GM23338 (cell line): ENCODE measurements at regions not wholly inside any gene's neighbourhood (a gene's known extent, or its start where the extent isn't known, plus 50 kb on each side); places are given as distances from the start of the nearest gene placed in this dataset.

Experiments
- ATAC-seq: fragments of 200-7000 bp; cut with Tn5 transposase; 3 replicates; pipeline ENCODE4 v1.9.1; 2020
- DNase-seq: peaks from one replicate; pipeline ENCODE4 v3.0.0-alpha.2; 2015; ENCODE audit warnings: low spot score
- H2AFZ ChIP-seq: fragments of 200-600 bp; sonication (generic); 2 replicates; pipeline ENCODE4 v1.8.0; 2016; ENCODE audit warnings: antibody characterized with exemption, mild to moderate bottlenecking, moderate library complexity
- H3F3A ChIP-seq: fragments of 200-600 bp; sonication (generic); replicated peaks from 2 replicates; pipeline ENCODE4 v1.8.0; 2017; ENCODE audit warnings: antibody characterized with exemption, mixed run types, low read depth
- H3K27ac ChIP-seq: fragments of 200-600 bp; sonication (generic); 2 replicates; pipeline ENCODE4 v1.6.1; 2016; ENCODE audit warnings: low read depth
- H3K27me3 ChIP-seq: fragments of 200-600 bp; sonication (generic); 2 replicates; pipeline ENCODE4 v1.8.0; 2016; ENCODE audit warnings: mild to moderate bottlenecking, mixed run types, moderate library complexity; ENCODE audit not compliant: insufficient read depth
- H3K36me3 ChIP-seq: fragments of 200-600 bp; sonication (generic); 2 replicates; pipeline ENCODE4 v1.8.0; 2016; ENCODE audit warnings: mild to moderate bottlenecking; ENCODE audit not compliant: insufficient read depth
- H3K4me1 ChIP-seq: fragments of 200-600 bp; sonication (generic); 2 replicates; pipeline ENCODE4 v1.8.0; 2016; ENCODE audit warnings: mild to moderate bottlenecking, moderate library complexity; ENCODE audit not compliant: insufficient read depth
- H3K4me2 ChIP-seq: fragments of 200-600 bp; sonication (generic); 2 replicates; pipeline ENCODE4 v1.7.1; 2017; ENCODE audit warnings: mixed run types
- H3K4me3 ChIP-seq: fragments of 200-600 bp; sonication (generic); 2 replicates; pipeline ENCODE4 v1.6.1; 2016; ENCODE audit warnings: mixed run types
- H3K79me2 ChIP-seq: fragments of 200-600 bp; sonication (generic); replicated peaks from 2 replicates; pipeline ENCODE4 v1.8.0; 2017; ENCODE audit warnings: mild to moderate bottlenecking; ENCODE audit not compliant: insufficient read depth
- H3K9me2 ChIP-seq: fragments of 200-600 bp; sonication (generic); 2 replicates; pipeline ENCODE4 v1.8.0; 2017; ENCODE audit not compliant: insufficient read depth
- H4K20me1 ChIP-seq: fragments of 200-600 bp; sonication (generic); replicated peaks from 2 replicates; pipeline ENCODE4 v1.8.0; 2017; ENCODE audit warnings: mild to moderate bottlenecking; ENCODE audit not compliant: insufficient read depth
- H3K27ac Mint-ChIP-seq: 2 replicates; pipeline ENCODE4 v1.8.0; 2020; ENCODE audit warnings: inconsistent platforms, mild to moderate bottlenecking, moderate library complexity, mixed read lengths
- H3K27me3 Mint-ChIP-seq: 3 replicates; pipeline ENCODE4 v1.8.0; 2022; ENCODE audit warnings: low read depth, mild to moderate bottlenecking, moderate library complexity, mixed read lengths, inconsistent platforms; ENCODE audit not compliant: insufficient read depth, poor library complexity
- H3K36me3 Mint-ChIP-seq: 3 replicates; pipeline ENCODE4 v1.8.0; 2021; ENCODE audit warnings: low read depth, mild to moderate bottlenecking, inconsistent platforms, moderate library complexity, mixed read lengths
- H3K4me1 Mint-ChIP-seq: 3 replicates; pipeline ENCODE4 v1.8.0; 2020; ENCODE audit warnings: mild to moderate bottlenecking, inconsistent platforms, mixed read lengths
- H3K4me3 Mint-ChIP-seq: 3 replicates; pipeline ENCODE4 v1.8.0; 2021; ENCODE audit warnings: moderate library complexity, mild to moderate bottlenecking, inconsistent platforms, mixed read lengths
- H3K9me3 Mint-ChIP-seq: 3 replicates; pipeline ENCODE4 v1.8.0; 2020; ENCODE audit warnings: moderate library complexity, mild to moderate bottlenecking, inconsistent platforms, mixed read lengths
- CREB1 ChIP-seq: fragments of 250-450 bp; sonication (Bioruptor Pico); IDR thresholded peaks from 2 replicates; pipeline ENCODE4 v1.5.0; 2020; ENCODE audit warnings: low read depth, mild to moderate bottlenecking, moderate library complexity
- CTCF ChIP-seq, 2 experiments: fragments of 200-600 bp in 1 of 2; sonication (generic) in 1 of 2; conservative IDR thresholded peaks; 2 replicates each; pipeline versions ENCODE4 v1.5.1 to v1.6.1; 2016 to 2017; ENCODE audit warnings: antibody characterized with exemption in 2 of 2, low read depth in 2 of 2, mild to moderate bottlenecking in 2 of 2, moderate library complexity in 1 of 2
- EZH2 ChIP-seq: fragments of 200-600 bp; sonication (generic); IDR thresholded peaks from one replicate; pipeline ENCODE4 v1.8.0; 2017; ENCODE audit warnings: antibody characterized with exemption, mild to moderate bottlenecking, low read depth; ENCODE audit not compliant: unreplicated experiment
- EZH2phosphoT487 ChIP-seq: fragments of 200-600 bp; sonication (generic); IDR thresholded peaks from one replicate; pipeline ENCODE4 v1.8.1; 2018; ENCODE audit warnings: antibody characterized with exemption; ENCODE audit not compliant: unreplicated experiment
- JUNB ChIP-seq: IDR thresholded peaks from one replicate; pipeline ENCODE4 v1.6.1; 2016; ENCODE audit warnings: antibody characterized with exemption; ENCODE audit not compliant: unreplicated experiment
- NANOG ChIP-seq: IDR thresholded peaks from 2 replicates; pipeline ENCODE4 v1.6.1; 2016; ENCODE audit warnings: antibody characterized with exemption, borderline replicate concordance
- REST ChIP-seq: IDR thresholded peaks from one replicate; pipeline ENCODE4 v1.6.1; 2018; ENCODE audit warnings: antibody characterized with exemption; ENCODE audit not compliant: unreplicated experiment
- STAT1 ChIP-seq: IDR thresholded peaks from one replicate; pipeline ENCODE4 v1.6.1; 2016; ENCODE audit warnings: antibody characterized with exemption; ENCODE audit not compliant: unreplicated experiment
- ZNF114 ChIP-seq: fragments of 250-450 bp; sonication (Bioruptor Pico); IDR thresholded peaks from 2 replicates; pipeline ENCODE4 v1.5.0; 2020; ENCODE audit warnings: mild to moderate bottlenecking, moderate library complexity
- ZNF331 ChIP-seq: fragments of 250-450 bp; sonication (Bioruptor Pico); IDR thresholded peaks from 2 replicates; pipeline ENCODE4 v1.5.0; 2020; ENCODE audit warnings: low read depth, mild to moderate bottlenecking, moderate library complexity
- ZNF462 ChIP-seq: fragments of 250-450 bp; sonication (Bioruptor Pico); IDR thresholded peaks from 2 replicates; pipeline ENCODE4 v1.5.0; 2020; ENCODE audit warnings: mild to moderate bottlenecking, moderate library complexity
- TF ChIP-seq, protein P1 (sequence below): IDR thresholded peaks from 2 replicates; pipeline ENCODE4 v1.6.1; 2016; ENCODE audit warnings: antibody characterized with exemption

- TF ChIP-seq ZNF462: no peak
- no peak for TF ChIP-seq NANOG
- TF ChIP-seq EZH2: no peak
- TF ChIP-seq CREB1: no peak
- no peak for TF ChIP-seq EZH2phosphoT487
- TF ChIP-seq, protein P1, sequence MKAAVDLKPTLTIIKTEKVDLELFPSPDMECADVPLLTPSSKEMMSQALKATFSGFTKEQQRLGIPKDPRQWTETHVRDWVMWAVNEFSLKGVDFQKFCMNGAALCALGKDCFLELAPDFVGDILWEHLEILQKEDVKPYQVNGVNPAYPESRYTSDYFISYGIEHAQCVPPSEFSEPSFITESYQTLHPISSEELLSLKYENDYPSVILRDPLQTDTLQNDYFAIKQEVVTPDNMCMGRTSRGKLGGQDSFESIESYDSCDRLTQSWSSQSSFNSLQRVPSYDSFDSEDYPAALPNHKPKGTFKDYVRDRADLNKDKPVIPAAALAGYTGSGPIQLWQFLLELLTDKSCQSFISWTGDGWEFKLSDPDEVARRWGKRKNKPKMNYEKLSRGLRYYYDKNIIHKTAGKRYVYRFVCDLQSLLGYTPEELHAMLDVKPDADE: no peak
These were observed 66.9 kb downstream of the TMEM100 start (continued) for GRCh38 chr17:55655777-55656176.

DNA sequence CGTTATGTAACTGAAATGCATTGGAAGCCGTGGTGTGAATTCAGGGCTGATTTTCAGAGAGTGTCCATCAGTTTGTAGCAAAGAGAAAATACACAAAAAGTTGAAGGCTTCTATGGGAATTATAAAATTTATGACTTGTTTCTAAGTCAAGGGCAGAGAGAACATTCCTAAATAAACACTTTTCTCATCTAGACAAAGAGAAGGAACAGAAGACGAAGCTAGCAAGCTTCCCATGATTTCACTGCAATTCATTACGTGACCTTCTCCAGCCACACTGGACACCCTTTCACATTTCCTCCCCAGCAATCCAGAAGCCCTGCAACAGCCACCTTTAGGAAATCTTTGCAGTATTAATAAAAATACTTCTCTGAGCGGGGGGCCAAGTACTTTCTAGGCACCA, 67.8 kb downstream of the TMEM100 start:
- Histone ChIP-seq H3K36me3 (no peaks in the 10 kb centered on the region), H3K79me2 (no peaks in the 10 kb centered on the region), H2AFZ (no peak overlapping the region), H3F3A (no peaks in the 10 kb centered on the region), H3K27ac (no peak overlapping the region), H3K4me1 (no peaks in the 10 kb centered on the region), H3K27me3 (no peaks in the 10 kb centered on the region), H3K4me2 (no peak overlapping the region), H4K20me1 (no peaks in the 10 kb centered on the region), H3K9me2 (no peaks in the 10 kb centered on the region), H3K4me3 (no peak overlapping the region)
- no peak for DNase-seq
- no peaks in the 10 kb centered on the region for H3K4me1 Mint-ChIP-seq
- H3K36me3 Mint-ChIP-seq: no peaks in the 10 kb centered on the region
- H3K9me3 Mint-ChIP-seq: no peaks in the 10 kb centered on the region
- no peak overlapping the region for H3K4me3 Mint-ChIP-seq
- H3K27ac Mint-ChIP-seq: no peak overlapping the region
- H3K27me3 Mint-ChIP-seq: no peaks in the 10 kb centered on the region
- no peak for ATAC-seq
- TF ChIP-seq STAT1 (no peak), REST (no peak), ZNF114 (CRISPR knock-in tag) (no peak), ZNF331 (CRISPR knock-in tag) (no peak), CTCF (conservative IDR thresholded peaks at IDR 0.05; ENCODE audit: low read depth in 2 of 2) (no peak), JUNB (no peak), EZH2phosphoT487 (no peak)
